Small intestine (tissue), 7 donors: ENCODE measurements at regions not wholly inside any gene's neighbourhood (a gene's known extent, or its start where the extent isn't known, plus 50 kb on each side); places are given as distances from the start of the nearest gene placed in this dataset.

Experiments
- DNase-seq, 2 donors: peaks; one replicate each; pipeline versions ENCODE4 v3.0.0 to v3.0.0-alpha.2; 2013
- FAIRE-seq: peaks from 2 replicates; lab custom pipeline; 2012; peaks lifted over from hg19 to GRCh38; lab: Jason Lieb, UNC
- H3K27ac ChIP-seq, 3 donors: one replicate each; pipeline ENCODE4 v1.5.1; 2013; ENCODE audit warnings: low read length in 2 of 3, mild to moderate bottlenecking in 2 of 3, control low read depth in 1 of 3, inconsistent platforms in 1 of 3, low read depth in 1 of 3, moderate library complexity in 1 of 3
- H3K27me3 ChIP-seq, 3 donors: one replicate each; pipeline ENCODE4 v1.6.1; 2013; ENCODE audit warnings: low read length in 3 of 3, inconsistent platforms in 1 of 3; ENCODE audit not compliant: control insufficient read depth in 3 of 3, insufficient read depth in 3 of 3
- H3K36me3 ChIP-seq, 3 donors: one replicate each; pipeline ENCODE4 v1.6.1; 2013; ENCODE audit warnings: low read length in 3 of 3, inconsistent platforms in 1 of 3, low read depth in 1 of 3, mild to moderate bottlenecking in 1 of 3, moderate library complexity in 1 of 3; ENCODE audit not compliant: control insufficient read depth in 3 of 3, insufficient read depth in 2 of 3
- H3K4me1 ChIP-seq, 3 donors: one replicate each; pipeline ENCODE4 v1.6.1; 2013; ENCODE audit warnings: low read length in 2 of 3, inconsistent platforms in 1 of 3, low read depth in 1 of 3, mild to moderate bottlenecking in 1 of 3, moderate library complexity in 1 of 3; ENCODE audit not compliant: control insufficient read depth in 3 of 3, insufficient read depth in 2 of 3
- H3K4me3 ChIP-seq, 3 donors: one replicate each; pipeline ENCODE4 v1.5.1; 2013; ENCODE audit warnings: low read length in 3 of 3, control low read depth in 1 of 3, inconsistent platforms in 1 of 3, low read depth in 1 of 3, mild to moderate bottlenecking in 1 of 3, moderate library complexity in 1 of 3
- H3K9me3 ChIP-seq, 2 donors: one replicate each; pipeline ENCODE4 v1.6.1; 2013; ENCODE audit warnings: low read depth in 1 of 2, low read length in 1 of 2; ENCODE audit not compliant: control insufficient read depth in 2 of 2, insufficient read depth in 1 of 2
- WGBS, 3 donors: extraction: QIAGEN DNeasy Blood & Tissue Kit; methylation state at CpG; one replicate each; pipeline ENCODE4 v1.1.7; 2013; 5-methylcytosine and 5-hydroxymethylcytosine counted together
- donor health status: healthy with polysubstance abuse.
- donor health status: control.
- donor health status: control.
- donor health status: Bipolar disorder and iron deficiency.
- donor health status: healthy.

GRCh38 chr16:51952500-51952899 is 594.4 kb downstream of the TOX3 start:
- 81 to 98% (median 90%) methylated on average over 3 of the region's 3 CpGs for WGBS, 3 donors
- no peak overlapping the region for H3K4me3 ChIP-seq

GRCh38 chr16:51951668-51952298 is 595.2 kb downstream of the TOX3 start:
- no peaks in the 10 kb centered on the region for H3K27me3 ChIP-seq
- no peak overlapping the region for H3K4me3 ChIP-seq
- H3K36me3 ChIP-seq: no peaks in the 10 kb centered on the region
- no peak overlapping the region for H3K27ac ChIP-seq
- DNase-seq (no peak), FAIRE-seq (no peak)
- no peaks in the 10 kb centered on the region for H3K9me3 ChIP-seq
- H3K4me1 ChIP-seq: no peaks in the 10 kb centered on the region
- WGBS, 3 donors: 65 to 67% (median 67%) methylated on average over 7 of the region's 7 CpGs

More at GRCh38 chr16:51952500-51952899, 594.4 kb downstream of the TOX3 start:
- Histone ChIP-seq H3K27ac (no peak overlapping the region), H3K36me3 (no peaks in the 10 kb centered on the region), H3K27me3 (no peaks in the 10 kb centered on the region), H3K4me1 (no peaks in the 10 kb centered on the region), H3K9me3 (no peaks in the 10 kb centered on the region)
- FAIRE-seq (no peak), DNase-seq (no peak)

GRCh38 chr16:51950118-51950780 is 596.7 kb downstream of the TOX3 start:
- H3K4me1 ChIP-seq: no peaks in the 10 kb centered on the region
- no peak overlapping the region for H3K4me3 ChIP-seq
- H3K27ac ChIP-seq: no peak overlapping the region
- H3K36me3 ChIP-seq: no peaks in the 10 kb centered on the region
- no peak for FAIRE-seq
- no peak for DNase-seq
- H3K9me3 ChIP-seq: no peaks in the 10 kb centered on the region
- WGBS, 3 donors: 74 to 87% (median 79%) methylated on average over 3 of the region's 3 CpGs
- H3K27me3 ChIP-seq: no peaks in the 10 kb centered on the region

GRCh38 chr16:51949282-51949681 is 597.7 kb downstream of the TOX3 start:
- no peak for DNase-seq

GRCh38 chr16:51941412-51941811 is 605.5 kb downstream of the TOX3 start:
- no peaks in the 10 kb centered on the region for H3K4me1 ChIP-seq
- no peak overlapping the region for H3K4me3 ChIP-seq
- no peaks in the 10 kb centered on the region for H3K27me3 ChIP-seq
- H3K9me3 ChIP-seq: no peaks in the 10 kb centered on the region
- H3K36me3 ChIP-seq: no peaks in the 10 kb centered on the region
- FAIRE-seq (no peak), DNase-seq (no peak)
- no peak overlapping the region for H3K27ac ChIP-seq

More at GRCh38 chr16:51949282-51949681, 597.7 kb downstream of the TOX3 start:
- no peaks in the 10 kb centered on the region for H3K9me3 ChIP-seq
- 43 to 55% (median 50%) methylated on average over 2 of the region's 2 CpGs for WGBS, 3 donors
- H3K4me3 ChIP-seq: no peak overlapping the region
- no peaks in the 10 kb centered on the region for H3K27me3 ChIP-seq
- no peaks in the 10 kb centered on the region for H3K4me1 ChIP-seq
- no peaks in the 10 kb centered on the region for H3K36me3 ChIP-seq
- FAIRE-seq: no peak
- no peak overlapping the region for H3K27ac ChIP-seq

- H3K4me1 ChIP-seq: no peaks in the 10 kb centered on the region
- H3K27me3 ChIP-seq: no peaks in the 10 kb centered on the region
- no peaks in the 10 kb centered on the region for H3K36me3 ChIP-seq
- no peak overlapping the region for H3K27ac ChIP-seq
- FAIRE-seq: no peak
- H3K4me3 ChIP-seq: no peak overlapping the region
- 29 to 56% (median 33%) methylated on average over 1 of the region's 1 CpG for WGBS, 3 donors
- no peak for DNase-seq
- H3K9me3 ChIP-seq: no peaks in the 10 kb centered on the region
These were observed 606.8 kb downstream of the TOX3 start for GRCh38 chr16:51940183-51940582.

GRCh38 chr16:51939378-51939871 is 607.5 kb downstream of the TOX3 start:
- H3K27me3 ChIP-seq: no peaks in the 10 kb centered on the region
- H3K36me3 ChIP-seq: no peaks in the 10 kb centered on the region
- FAIRE-seq (no peak), DNase-seq (no peak)
- no peaks in the 10 kb centered on the region for H3K4me1 ChIP-seq
- no peak overlapping the region for H3K4me3 ChIP-seq
- 52 to 78% (median 60%) methylated on average over 7 of the region's 7 CpGs for WGBS, 3 donors
- no peak overlapping the region for H3K27ac ChIP-seq
- no peaks in the 10 kb centered on the region for H3K9me3 ChIP-seq

- no peaks in the 10 kb centered on the region for H3K36me3 ChIP-seq
- WGBS, 3 donors: 77 to 97% (median 88%) methylated on average over 3 of the region's 3 CpGs
- FAIRE-seq: no peak
- no peaks in the 10 kb centered on the region for H3K9me3 ChIP-seq
- H3K27ac ChIP-seq: no peak overlapping the region
- no peak for DNase-seq
- no peaks in the 10 kb centered on the region for H3K4me1 ChIP-seq
- H3K4me3 ChIP-seq: no peak overlapping the region
- no peaks in the 10 kb centered on the region for H3K27me3 ChIP-seq
These were observed 608.1 kb downstream of the TOX3 start for GRCh38 chr16:51938861-51939260.
